T47D (cell line): ENCODE measurements at regions not wholly inside any gene's neighbourhood (a gene's known extent, or its start where the extent isn't known, plus 50 kb on each side); places are given as distances from the start of the nearest gene placed in this dataset.

ENCODE experiments used
- DNase-seq, 2 experiments: peaks; one replicate each; pipeline versions ENCODE4 v3.0.0 to v3.0.0-alpha.2; 2011 to 2012; ENCODE audit warnings: low read depth in 1 of 2, low spot score in 1 of 2
- JUND ChIP-seq: IDR thresholded peaks from 2 replicates; pipeline ENCODE4 v1.6.1; 2012; ENCODE audit warnings: low read depth
- in situ Hi-C: cut with HindIII; loops from 2 replicates; pipeline ENCODE4 v1.10.0; 2016; ENCODE audit warnings: low sequenced_read_pairs, low pct_unique_long_range_greater_than_20kb

GRCh38 chr2:139835101-139835500 lies 1054.9 kb upstream of the NXPH2 start:
- in situ Hi-C loops: no loop called here
- DNase-seq: no peak
- TF ChIP-seq JUND: no peak

GRCh38 chr2:139828011-139828410 lies 1047.8 kb upstream of the NXPH2 start:
- DNase-seq: peak in 1 of 2 experiments; percentile 5
- in situ Hi-C loops: no loop called here
- TF ChIP-seq JUND: no peak

- DNase-seq: no peak
- no peak for TF ChIP-seq JUND
- in situ Hi-C loops: no loop called here
Observed at GRCh38 chr2:139825726-139826125, 1045.5 kb upstream of the NXPH2 start.

- DNase-seq: no peak
- no peak for TF ChIP-seq JUND
- in situ Hi-C loops: no loop called here
Observed at GRCh38 chr2:139819273-139819796, 1039.1 kb upstream of the NXPH2 start.

GRCh38 chr2:139814458-139814857 lies 1034.3 kb upstream of the NXPH2 start:
- peak in 1 of 2 experiments; percentile 8 for DNase-seq
- in situ Hi-C loops: no loop called here
- no peak for TF ChIP-seq JUND

- in situ Hi-C loops: no loop called here
- no peak for TF ChIP-seq JUND
- no peak for DNase-seq
Observed at GRCh38 chr2:139813340-139813739, 1033.2 kb upstream of the NXPH2 start.

GRCh38 chr2:139805441-139805840 lies 1025.3 kb upstream of the NXPH2 start:
- DNase-seq: no peak
- no peak for TF ChIP-seq JUND
- in situ Hi-C loops: no loop called here

GRCh38 chr2:139798391-139798790 lies 1018.2 kb upstream of the NXPH2 start:
- TF ChIP-seq JUND: no peak
- in situ Hi-C loops: no loop called here
- no peak for DNase-seq

GRCh38 chr2:139790807-139791752 lies 1010.9 kb upstream of the NXPH2 start:
- in situ Hi-C loops: no loop called here
- DNase-seq: peak; percentile 13 to 57
- no peak for TF ChIP-seq JUND

GRCh38 chr2:139790136-139790535 lies 1009.9 kb upstream of the NXPH2 start:
- DNase-seq: no peak
- in situ Hi-C loops: no loop called here
- TF ChIP-seq JUND: no peak

GRCh38 chr2:139778732-139779131 lies 998.5 kb upstream of the NXPH2 start:
- no peak for TF ChIP-seq JUND
- in situ Hi-C loops: no loop called here
- no peak for DNase-seq

GRCh38 chr2:139773720-139774277 lies 993.6 kb upstream of the NXPH2 start:
- peak in 1 of 2 experiments; percentile 4 for DNase-seq
- no peak for TF ChIP-seq JUND
- in situ Hi-C loops: no loop called here

- no peak for TF ChIP-seq JUND
- DNase-seq: no peak
- in situ Hi-C loops: no loop called here
Observed at GRCh38 chr2:139769633-139770032, 989.4 kb upstream of the NXPH2 start.
